Suprapubic skin (tissue), 4 donors: ENCODE measurements at regions not wholly inside any gene's neighbourhood (a gene's known extent, or its start where the extent isn't known, plus 50 kb on each side); places are given as distances from the start of the nearest gene placed in this dataset.

Source experiments
- DNase-seq, 2 donors: peaks; one replicate each; pipeline ENCODE4 v3.0.0-alpha.2; 2019; ENCODE audit warnings: low spot score in 2 of 2
- H3K27ac ChIP-seq: fragments of 200-600 bp; sonication (generic); one replicate; pipeline ENCODE4 v1.5.1; 2019
- H3K27me3 ChIP-seq: fragments of 200-600 bp; sonication (generic); one replicate; pipeline ENCODE4 v1.5.1; 2019
- H3K36me3 ChIP-seq: fragments of 200-600 bp; sonication (generic); one replicate; pipeline ENCODE4 v1.5.1; 2019
- H3K4me1 ChIP-seq: fragments of 200-600 bp; sonication (generic); one replicate; pipeline ENCODE4 v1.5.1; 2019
- H3K4me3 ChIP-seq: fragments of 200-600 bp; sonication (generic); one replicate; pipeline ENCODE4 v1.5.1; 2019; ENCODE audit warnings: mild to moderate bottlenecking
- H3K9me3 ChIP-seq: fragments of 200-600 bp; sonication (generic); one replicate; pipeline ENCODE4 v1.5.1; 2019
- EP300 ChIP-seq: sonication (generic); formaldehyde crosslinking; IDR thresholded peaks from one replicate; pipeline ENCODE4 v1.6.1; 2017; ENCODE audit warnings: antibody characterized with exemption
- POLR2A ChIP-seq, 2 donors: fragments of 450-650 bp; IDR thresholded peaks; one replicate each; pipeline ENCODE4 v1.6.1; 2017; ENCODE audit warnings: antibody characterized with exemption in 2 of 2, mild to moderate bottlenecking in 2 of 2, moderate library complexity in 2 of 2
- POLR2AphosphoS5 ChIP-seq, 3 donors: sonication (generic); formaldehyde crosslinking; IDR thresholded peaks; one replicate each; pipeline ENCODE4 v1.6.1; 2017; ENCODE audit warnings: antibody characterized with exemption in 3 of 3
- WGBS: methylation state at CpG from one replicate; pipeline ENCODE4 v1.1.5; 2018; 5-methylcytosine and 5-hydroxymethylcytosine counted together
- TF ChIP-seq, protein P1 (sequence below), 2 donors: fragments of 200-600 bp in 1 of 2; fragments of 450-650 bp in 1 of 2; sonication (generic) in 1 of 2; IDR thresholded peaks; one replicate each; pipeline ENCODE4 v1.5.1; 2016 to 2019; ENCODE audit warnings: antibody characterized with exemption in 2 of 2, mild to moderate bottlenecking in 1 of 2, moderate library complexity in 1 of 2

DNA sequence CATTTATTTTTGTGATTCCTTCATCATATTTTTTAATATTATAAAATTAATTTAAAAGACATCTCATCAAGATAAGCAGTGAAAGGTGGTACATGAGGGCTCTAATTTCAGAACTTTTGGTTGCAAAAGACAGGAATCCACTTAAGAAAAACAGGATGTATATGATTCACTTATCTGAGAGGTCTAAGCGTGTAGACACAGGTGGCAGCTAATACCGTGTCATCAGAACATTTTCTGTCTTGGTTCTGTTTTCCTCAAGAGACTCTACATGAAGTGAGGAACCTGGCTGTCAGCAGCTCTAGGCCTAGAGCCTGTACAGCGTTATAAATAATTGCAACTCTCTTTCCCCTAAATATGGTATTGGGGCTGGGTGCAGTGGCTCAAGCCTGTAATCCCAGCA, 433.7 kb upstream of the NAALADL2 start:
- 93% methylated on average over 3 of the region's 3 CpGs for WGBS
- H3K27me3 ChIP-seq = no peaks in the 10 kb centered on the region

DNA sequence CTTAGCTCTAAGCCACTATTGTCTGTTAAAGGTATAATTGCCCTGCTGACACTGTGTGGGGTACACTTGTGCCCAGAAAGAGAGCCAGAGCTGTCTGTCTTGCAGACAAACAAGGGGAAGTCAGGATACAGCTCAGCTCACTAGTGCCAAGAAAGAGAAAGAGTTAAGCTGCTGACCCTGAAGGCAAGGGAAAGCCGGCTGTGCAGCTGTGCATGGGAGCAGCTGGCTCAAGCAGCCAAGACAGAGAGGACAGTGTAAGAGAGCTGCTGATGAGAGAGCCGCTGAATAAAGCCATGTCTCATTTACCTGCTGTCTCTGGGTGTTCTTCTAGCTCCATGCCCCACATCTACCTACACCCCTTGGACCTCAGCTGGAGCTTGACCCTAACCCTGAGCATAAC, 428.1 kb upstream of the NAALADL2 start:
- H3K27me3 ChIP-seq = no peaks in the 10 kb centered on the region
- 82% methylated on average over 1 of the region's 2 CpGs for WGBS
- no peak overlapping the region for H3K4me3 ChIP-seq
- H3K27ac ChIP-seq = no peak overlapping the region
- TF ChIP-seq POLR2AphosphoS5 (IDR thresholded peaks at IDR 0.05) (no peak), POLR2A (IDR thresholded peaks at IDR 0.05) (no peak), EP300 (no peak)
- TF ChIP-seq, protein P1, sequence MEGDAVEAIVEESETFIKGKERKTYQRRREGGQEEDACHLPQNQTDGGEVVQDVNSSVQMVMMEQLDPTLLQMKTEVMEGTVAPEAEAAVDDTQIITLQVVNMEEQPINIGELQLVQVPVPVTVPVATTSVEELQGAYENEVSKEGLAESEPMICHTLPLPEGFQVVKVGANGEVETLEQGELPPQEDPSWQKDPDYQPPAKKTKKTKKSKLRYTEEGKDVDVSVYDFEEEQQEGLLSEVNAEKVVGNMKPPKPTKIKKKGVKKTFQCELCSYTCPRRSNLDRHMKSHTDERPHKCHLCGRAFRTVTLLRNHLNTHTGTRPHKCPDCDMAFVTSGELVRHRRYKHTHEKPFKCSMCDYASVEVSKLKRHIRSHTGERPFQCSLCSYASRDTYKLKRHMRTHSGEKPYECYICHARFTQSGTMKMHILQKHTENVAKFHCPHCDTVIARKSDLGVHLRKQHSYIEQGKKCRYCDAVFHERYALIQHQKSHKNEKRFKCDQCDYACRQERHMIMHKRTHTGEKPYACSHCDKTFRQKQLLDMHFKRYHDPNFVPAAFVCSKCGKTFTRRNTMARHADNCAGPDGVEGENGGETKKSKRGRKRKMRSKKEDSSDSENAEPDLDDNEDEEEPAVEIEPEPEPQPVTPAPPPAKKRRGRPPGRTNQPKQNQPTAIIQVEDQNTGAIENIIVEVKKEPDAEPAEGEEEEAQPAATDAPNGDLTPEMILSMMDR (IDR thresholded peaks at IDR 0.05) = no peak
- H3K36me3 ChIP-seq = no peaks in the 10 kb centered on the region
- no peaks in the 10 kb centered on the region for H3K9me3 ChIP-seq
- no peak for DNase-seq
- peaks cover 6% of the 10 kb centered on the region for H3K4me1 ChIP-seq

More for the DNA sequence above, 433.7 kb upstream of the NAALADL2 start:
- Histone ChIP-seq H3K4me3 (no peak overlapping the region), H3K36me3 (no peaks in the 10 kb centered on the region), H3K4me1 (no peaks in the 10 kb centered on the region), H3K27ac (no peak overlapping the region), H3K9me3 (no peaks in the 10 kb centered on the region)
- no peak for DNase-seq
- TF ChIP-seq EP300 = no peak
- no peak for TF ChIP-seq POLR2AphosphoS5 (IDR thresholded peaks at IDR 0.05)
- TF ChIP-seq, protein P1 (IDR thresholded peaks at IDR 0.05) = no peak
- TF ChIP-seq POLR2A (IDR thresholded peaks at IDR 0.05) = no peak

DNA sequence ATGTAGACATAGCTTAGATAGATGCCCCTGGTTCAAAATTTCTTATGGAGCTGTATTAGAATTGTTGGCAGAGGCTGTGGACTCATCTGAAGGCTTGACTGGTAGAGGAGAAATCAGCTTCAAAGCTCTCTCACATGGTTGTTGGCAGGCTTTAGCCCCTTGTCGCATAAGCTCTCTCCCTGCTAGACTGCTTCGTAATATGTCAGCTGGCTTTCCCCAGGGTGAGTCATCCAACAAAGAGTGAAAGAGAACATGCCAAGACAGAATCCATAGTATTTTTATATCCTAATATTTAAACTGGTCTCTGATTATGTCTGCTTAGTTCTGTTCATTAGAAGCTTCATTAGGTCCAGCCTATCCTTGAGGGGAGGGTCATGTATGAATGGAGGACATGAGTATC, 427.4 kb upstream of the NAALADL2 start:
- no peaks in the 10 kb centered on the region for H3K9me3 ChIP-seq
- H3K36me3 ChIP-seq = no peaks in the 10 kb centered on the region
- H3K27ac ChIP-seq = no peak overlapping the region

DNA sequence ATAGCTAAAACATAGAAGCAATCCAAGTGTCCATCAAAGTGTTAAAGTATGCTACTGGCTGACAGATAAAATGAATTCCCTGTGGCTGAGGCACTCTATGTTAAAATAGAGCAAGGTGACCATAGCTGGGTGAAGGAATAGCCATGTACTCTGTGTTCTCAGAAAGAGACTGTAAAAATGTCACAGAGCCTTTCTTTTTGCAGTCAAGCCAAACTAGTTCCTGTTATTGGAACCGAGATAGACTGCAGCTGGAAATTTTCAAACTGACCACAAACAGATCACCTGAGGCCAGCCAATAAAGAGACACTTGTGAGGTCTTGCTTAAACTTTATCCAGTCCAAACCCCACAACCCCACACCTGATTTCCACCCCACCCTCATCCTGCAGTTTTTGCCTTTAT, 422.8 kb upstream of the NAALADL2 start:
- H3K36me3 ChIP-seq = no peaks in the 10 kb centered on the region
- H3K27ac ChIP-seq = no peak overlapping the region
- WGBS = 55% methylated on average over 1 of the region's 1 CpG
- H3K4me3 ChIP-seq = no peak overlapping the region
- H3K9me3 ChIP-seq = no peaks in the 10 kb centered on the region
- H3K27me3 ChIP-seq = no peaks in the 10 kb centered on the region
- TF ChIP-seq EP300 = no peak
- TF ChIP-seq, protein P1 (IDR thresholded peaks at IDR 0.05) = no peak
- no peak for TF ChIP-seq POLR2AphosphoS5 (IDR thresholded peaks at IDR 0.05)
- no peak for TF ChIP-seq POLR2A (IDR thresholded peaks at IDR 0.05)
- peaks cover 23% of the 10 kb centered on the region for H3K4me1 ChIP-seq
- DNase-seq = no peak

More for the DNA sequence above, 427.4 kb upstream of the NAALADL2 start:
- H3K4me1 ChIP-seq = peaks cover 6% of the 10 kb centered on the region
- no peaks in the 10 kb centered on the region for H3K27me3 ChIP-seq
- WGBS = 54% methylated on average over 2 of the region's 2 CpGs
- TF ChIP-seq, protein P1 (IDR thresholded peaks at IDR 0.05) = no peak
- TF ChIP-seq POLR2A (IDR thresholded peaks at IDR 0.05) (no peak), POLR2AphosphoS5 (IDR thresholded peaks at IDR 0.05) (no peak), EP300 (no peak)
- DNase-seq = no peak
- no peak overlapping the region for H3K4me3 ChIP-seq

DNA sequence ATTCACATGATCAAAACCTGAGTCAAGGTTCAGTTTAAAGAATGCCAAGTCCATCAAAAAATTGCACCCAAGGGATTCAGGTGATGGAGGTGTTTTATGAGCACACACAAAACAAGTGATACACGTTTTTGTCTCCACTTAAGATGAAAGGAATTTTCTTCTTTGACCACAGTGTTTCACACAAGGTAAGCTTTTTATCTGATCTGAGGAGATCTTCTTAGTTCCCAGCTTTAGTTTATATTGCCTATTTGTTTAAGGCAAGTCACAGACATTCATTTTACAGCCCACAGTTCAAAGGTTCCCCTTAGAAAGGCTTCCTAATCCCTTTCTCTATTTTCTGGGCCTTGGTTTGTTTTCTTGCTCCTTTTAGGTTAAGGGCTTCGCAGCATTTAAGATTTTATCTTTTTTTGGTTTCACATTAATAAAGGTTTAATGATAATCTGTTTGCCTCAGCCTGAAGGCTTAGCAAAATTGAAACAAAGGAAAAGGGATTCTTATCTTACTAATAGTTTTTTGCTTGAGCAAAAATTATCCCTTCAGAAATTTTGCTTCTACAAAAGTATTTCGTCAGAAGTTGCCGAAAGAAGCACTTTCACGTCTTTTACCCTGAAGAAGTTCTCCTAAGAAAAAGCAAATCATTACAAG, 420.5 kb upstream of the NAALADL2 start:
- Histone ChIP-seq H3K27me3 (no peaks in the 10 kb centered on the region), H3K9me3 (no peaks in the 10 kb centered on the region), H3K4me3 (no peak overlapping the region), H3K4me1 (peaks cover 30% of the 10 kb centered on the region), H3K27ac (no peak overlapping the region), H3K36me3 (no peaks in the 10 kb centered on the region)
- 55% methylated on average over 5 of the region's 5 CpGs for WGBS
- TF ChIP-seq POLR2AphosphoS5 (IDR thresholded peaks at IDR 0.05) (no peak), EP300 (no peak), POLR2A (IDR thresholded peaks at IDR 0.05) (no peak)
- TF ChIP-seq, protein P1 (IDR thresholded peaks at IDR 0.05) = no peak
- no peak for DNase-seq
